Suppressor macrophage treated with lipopolysaccharide for 4 hours (primary cell): ENCODE measurements at regions not wholly inside any gene's neighbourhood (a gene's known extent, or its start where the extent isn't known, plus 50 kb on each side); places are given as distances from the start of the nearest gene placed in this dataset.

Experiments used
- DNase-seq: peaks from one replicate; pipeline ENCODE4 v3.0.0-alpha.2; 2020

DNA sequence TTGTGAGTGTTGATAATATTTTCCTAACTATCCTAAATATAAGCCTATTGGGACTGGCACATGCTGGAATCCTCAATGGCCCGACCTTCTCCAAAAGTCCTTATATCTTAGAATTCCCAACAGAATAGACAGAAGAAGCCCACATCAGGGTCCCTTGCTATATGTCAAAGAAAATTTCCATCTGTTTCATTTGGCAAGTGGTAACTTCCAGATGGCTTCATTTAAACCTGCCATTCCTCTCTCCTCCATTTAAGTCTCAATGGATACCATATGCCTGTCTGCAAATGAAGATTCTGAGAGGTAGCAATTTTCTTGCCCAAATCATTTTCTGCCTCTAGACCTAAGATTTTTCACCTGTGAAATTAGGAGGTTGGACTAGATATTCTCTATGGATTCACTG is 73.1 kb upstream of the KCNA4 start:
- DNase-seq = no peak

DNA sequence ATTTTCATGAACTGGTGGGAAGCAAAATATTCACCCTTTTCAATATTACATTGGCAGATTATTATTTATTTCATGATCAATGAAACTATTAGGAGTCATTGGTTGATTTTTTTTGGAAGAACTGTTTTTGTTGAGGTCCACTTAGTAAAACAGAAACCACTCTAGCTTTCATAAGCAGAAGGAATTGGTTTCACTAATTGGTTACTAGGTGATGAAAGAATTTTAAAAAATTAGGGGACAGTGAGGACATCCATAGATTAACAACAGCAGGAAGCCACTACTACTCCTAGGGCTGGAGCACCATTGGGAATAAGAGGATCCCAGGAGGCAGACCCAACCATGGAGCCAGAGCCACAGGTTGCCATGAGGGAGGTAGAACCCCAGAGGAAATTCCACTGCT is 74.4 kb upstream of the KCNA4 start:
- no peak for DNase-seq

DNA sequence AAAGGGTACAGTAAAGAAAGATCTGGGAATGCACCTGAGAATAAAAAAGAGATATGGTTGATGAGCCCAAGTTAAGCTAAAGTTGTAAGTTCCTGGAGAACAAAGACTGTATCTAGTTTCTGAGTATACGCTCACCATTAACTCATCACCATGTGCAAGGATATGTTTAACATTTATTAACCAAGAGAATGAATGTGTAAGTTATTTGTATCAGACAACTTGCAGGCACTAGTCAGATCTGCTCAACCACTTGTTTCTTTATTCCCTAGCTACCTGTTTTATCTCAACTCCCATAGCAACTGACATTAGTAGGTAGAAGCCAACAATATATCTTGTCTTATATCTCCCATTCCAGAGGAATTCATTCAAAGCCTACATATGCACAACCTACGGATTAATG is 74.9 kb upstream of the KCNA4 start:
- DNase-seq = no peak

DNA sequence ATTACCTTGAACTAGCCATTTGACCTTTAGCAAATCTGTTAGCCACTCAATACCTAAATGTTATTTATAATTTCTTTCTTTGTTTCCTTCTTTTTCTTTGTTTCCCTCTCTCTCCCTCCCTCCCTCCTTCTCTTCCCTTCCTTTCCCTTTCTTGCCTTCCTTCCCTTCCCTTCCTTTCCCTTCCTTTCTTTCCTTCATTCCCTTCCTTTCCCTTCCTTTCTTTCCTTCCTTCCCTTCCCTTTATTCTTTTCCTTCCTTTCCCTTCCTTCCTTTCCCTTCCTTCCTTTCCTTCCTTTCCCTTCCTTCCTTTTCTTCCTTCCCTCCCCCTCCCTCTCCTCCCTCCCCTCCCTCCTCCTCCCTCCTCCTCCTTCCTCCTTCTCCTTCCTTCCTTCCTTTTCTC is 75.7 kb upstream of the KCNA4 start:
- DNase-seq = no peak

DNA sequence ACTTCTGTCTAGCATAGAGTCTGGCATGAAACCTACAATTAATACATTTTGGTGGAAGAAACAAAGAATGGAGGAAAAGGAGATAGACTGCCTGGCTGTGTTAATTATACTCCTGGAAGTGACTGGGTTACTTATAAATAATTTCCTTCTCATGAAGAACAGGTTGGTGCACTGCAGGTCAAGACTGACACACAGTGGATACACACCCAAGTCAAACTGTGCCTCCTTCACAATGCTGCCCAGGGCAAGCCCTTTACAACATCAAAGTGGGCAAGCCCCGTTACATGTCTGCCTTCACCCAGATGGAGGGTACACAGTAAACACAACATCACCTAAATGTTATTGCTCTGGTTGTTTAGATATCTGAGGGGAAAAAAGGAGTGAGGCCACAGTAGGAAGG is 83.7 kb upstream of the KCNA4 start:
- DNase-seq = no peak

DNA sequence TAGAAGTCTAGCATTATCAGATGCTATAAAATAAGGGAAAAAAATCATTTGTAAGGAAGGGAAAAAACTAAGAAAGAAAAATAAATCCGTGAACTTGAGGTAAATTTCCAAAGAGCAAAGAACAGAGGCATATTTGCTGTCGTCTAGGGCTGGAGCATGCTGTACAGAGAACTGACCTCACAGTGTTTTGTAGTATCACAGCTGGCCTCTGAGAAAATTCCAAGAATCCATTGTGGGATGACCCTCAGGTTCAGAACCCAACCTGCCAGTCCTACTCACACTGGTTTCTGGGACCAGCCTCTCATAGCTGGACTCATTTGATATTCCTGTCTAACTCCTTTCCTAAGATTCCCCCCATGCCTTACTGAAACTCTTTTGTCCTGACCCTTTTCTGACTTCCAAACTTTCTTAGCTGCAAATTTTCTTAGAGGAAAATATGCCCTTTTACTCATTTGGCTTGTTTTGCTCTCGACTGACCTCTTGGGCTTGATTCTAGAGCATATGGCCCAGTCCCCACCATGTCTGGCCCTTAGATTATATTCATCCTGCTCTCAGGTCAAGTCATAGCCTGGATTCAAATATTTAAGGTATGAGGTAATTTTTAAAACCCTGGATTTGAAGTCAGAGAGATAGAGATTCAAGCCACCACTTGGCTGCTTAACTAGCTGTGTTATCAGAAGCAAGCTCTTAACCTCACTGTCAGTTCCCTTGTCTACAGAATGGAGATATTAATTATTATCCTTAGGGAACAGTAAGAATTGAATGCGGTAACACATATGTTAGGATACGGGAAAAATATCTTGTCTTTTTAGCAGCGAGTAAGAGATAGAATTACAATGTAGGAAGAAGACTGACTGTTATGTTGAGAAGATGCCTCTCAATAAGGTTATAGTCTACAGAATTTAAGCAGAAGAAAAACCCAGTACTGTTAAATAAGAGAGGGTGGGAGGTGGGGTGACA is 89.7 kb upstream of the KCNA4 start:
- DNase-seq = no peak

DNA sequence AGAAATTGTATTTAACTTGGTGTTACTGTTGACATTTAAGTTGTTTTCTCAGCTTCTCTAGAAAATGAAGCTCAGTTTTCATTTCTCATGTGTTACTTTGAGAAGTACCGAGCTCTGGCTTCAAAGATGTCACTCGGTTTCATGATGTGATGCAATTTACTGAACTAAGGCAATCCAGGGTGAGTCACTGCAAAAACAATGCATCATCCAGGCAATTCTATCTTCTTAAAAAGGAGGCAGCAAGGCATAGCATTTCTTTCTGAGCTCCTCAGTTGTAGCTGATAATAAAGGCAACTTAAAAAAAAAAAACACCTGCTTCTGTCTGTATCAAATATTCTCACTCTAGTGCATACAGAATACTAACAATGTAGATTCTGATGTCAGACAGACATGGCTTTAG is 91.1 kb upstream of the KCNA4 start:
- peak; percentile 1 for DNase-seq

DNA sequence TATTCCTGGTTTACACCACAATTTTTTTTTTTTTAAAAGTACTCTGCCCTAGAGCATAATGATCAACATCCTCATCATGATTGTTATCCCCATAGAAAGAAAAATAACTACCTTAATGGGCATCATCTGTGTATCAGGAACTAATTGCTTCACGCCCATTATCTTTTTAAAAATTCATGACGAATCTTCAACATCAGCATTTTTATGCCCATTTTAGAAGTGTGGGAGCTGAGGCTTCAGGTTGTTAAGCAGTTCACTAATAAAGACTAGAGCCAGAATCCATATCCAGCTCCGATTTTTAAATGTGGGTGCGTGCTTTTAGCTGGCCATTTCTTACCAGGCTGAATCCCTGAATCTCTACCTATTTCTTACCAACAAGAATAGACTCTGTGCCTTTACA is 92.9 kb upstream of the KCNA4 start:
- DNase-seq = no peak

DNA sequence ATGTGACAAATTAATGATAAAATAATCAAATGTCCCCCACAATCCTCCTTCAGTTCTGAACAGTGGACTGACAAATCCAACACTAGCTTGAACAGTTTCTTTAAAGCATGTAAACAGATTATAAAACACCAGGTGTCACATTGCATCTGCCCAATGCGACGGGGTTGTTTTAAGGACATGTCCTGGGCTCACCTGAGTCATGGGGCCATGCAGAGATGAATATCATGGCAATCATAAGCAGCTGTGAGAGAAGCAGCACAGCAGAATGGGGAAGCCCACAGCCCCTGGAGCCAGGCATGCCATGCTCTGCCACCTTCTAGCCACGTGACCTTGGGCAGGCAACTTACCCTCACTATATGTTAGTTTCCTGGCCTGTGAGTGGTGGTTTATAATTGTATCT is 93.9 kb upstream of the KCNA4 start:
- no peak for DNase-seq

DNA sequence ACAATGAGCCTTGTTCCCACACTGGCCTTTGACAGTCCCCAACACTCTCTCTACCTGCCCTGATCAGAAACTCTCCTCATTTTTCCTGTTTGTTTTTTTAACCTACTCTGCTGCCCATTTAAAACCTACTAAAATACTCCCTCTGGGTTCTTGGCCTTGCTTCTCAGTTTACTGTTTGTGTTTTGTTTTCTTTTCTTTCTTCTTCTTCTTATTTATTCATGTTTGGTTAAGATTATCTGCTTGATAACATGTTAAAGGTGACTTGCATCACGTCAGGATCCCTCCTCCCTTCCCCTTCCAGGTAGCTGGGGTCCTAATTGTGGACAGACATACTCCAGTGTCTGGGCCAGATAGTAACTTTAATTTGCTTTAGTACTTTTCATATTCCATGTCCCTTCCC is 95.0 kb upstream of the KCNA4 start:
- DNase-seq = no peak

DNA sequence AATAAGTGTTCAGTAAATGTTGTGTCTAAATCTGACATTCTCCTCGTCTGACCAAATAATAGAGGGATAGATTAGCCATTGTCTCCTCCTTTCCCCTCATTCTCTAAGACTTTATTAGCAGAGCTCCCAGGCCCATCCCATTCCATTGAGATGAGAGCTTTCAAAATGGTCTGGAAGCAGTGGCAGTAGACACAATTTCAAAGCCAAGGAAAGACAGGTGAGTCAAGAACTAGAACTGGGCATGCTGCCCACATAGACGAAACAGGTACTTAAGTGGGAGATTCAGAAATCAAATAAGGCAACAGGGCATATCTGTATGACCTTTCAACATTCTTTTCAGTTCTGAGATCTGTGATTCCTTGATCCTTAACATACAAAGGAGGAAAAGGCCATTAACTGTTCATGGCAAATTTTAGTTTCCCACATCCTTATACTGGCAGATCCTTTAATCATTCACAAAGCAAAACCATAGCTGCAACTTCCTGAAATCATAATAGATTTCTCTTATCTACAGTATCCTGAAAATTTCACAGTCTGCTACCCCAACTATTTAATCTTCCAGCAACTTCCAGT is 96.6 kb upstream of the KCNA4 start:
- DNase-seq = no peak

DNA sequence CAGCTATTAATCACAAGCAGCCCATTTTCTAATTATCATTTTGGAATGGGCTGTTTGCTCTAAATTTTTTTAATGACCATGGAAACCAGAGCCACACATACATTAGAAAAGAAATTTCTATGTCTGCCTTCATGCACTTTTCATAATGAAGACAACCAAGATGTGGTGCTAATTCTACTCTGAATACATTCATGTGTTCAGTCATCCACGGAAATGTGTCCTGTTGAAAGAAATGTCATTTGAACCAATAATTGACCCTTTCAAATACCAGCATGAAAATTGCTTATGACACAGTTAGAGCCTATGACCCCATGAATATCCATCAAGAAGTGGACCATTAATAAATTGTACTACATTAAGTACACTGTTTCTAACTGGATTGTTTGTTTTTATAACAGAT is 99.7 kb upstream of the KCNA4 start:
- DNase-seq = no peak

DNA sequence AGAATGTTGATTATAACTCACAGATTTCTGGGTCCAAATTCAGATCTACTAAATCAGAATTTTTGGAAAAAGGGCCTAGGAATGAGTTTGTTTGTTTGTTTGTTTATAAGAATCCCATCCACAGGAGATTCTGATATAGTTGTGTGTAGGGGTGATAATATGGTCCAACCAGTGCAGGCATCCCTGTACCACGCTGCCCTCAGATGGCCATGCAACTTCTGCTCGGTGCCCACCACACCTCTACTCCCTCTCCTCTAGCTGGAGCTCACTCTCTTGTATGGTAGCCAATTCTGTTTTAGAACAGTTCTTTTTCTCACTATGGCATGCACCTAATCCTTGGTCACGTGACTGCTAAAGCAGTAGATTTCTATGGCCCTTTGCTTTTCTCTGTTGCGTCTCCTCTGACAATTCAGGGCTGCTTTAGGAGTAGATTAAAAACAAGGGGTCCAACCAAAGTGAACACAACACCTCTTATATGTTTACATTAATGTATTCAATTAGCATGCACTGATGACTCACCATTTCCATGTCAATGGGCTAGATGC is 103.3 kb upstream of the KCNA4 start:
- no peak for DNase-seq

DNA sequence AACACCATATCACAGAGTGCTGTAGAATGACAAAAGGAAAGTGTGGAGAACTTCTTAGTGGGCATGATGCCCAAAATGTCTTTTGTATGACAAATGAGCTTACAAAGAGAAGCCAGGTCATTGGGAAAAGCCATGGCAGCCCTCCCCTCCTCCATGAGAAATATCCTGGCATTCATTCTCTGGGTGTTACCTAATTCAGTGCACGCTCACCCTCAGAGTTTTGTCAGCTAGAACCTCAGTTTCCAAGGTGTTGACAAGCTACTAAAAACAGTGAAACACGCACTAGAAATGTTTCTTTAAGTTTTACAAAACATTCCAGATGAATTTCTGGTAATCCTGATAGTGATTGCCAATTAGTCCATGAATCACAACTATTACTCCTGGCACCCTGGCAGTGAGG is 105.4 kb upstream of the FSHB start:
- no peak for DNase-seq

DNA sequence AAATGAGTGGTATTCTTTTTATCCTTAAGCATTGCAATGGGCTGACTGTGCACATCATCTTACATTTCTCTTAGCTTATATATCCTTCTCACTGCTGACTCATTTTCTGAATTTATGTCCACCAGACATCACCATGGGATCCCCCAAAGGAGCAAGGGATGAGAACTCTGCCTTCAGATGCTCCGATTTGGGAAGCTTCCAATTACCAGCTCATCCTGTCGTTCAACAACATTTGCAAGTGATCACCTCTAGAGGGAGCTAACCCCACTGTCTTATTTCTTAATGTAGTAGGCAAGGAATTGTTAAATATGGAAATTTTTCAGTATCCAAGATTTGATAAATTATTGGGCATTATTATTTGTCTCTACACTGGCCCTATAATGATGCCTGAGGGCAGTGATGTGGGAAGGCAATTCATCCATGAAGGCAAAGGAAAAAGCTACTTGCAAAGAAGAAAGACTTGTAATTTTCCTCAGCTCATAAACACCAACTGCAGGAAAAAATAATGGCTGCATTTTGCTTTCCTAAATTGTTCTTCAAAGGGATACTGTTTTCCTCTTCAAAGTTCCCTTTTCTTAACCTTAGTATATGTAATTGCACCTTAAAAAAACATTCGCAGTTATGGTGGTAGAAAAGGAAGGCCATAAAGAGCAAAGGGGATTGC is 102.4 kb upstream of the FSHB start:
- DNase-seq = peak; percentile 28

DNA sequence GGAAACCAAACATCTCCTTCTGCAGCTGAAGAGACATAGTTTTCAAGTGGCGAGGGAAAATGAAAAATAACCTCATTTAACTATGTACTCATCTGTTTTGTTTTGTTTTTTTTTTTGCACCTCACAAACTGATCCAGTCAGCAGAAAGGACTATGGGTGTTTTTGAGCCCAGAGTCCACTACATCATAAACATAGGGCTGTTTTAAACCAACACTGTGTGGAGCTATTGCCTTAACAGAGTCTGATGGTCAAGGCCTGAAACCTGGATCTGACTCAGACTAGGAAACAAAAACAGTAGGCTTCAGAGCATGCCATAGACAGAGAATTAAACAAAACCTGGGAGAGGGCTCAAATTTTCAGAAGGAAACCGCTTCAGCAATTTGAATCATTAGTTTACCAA is 99.3 kb upstream of the FSHB start:
- no peak for DNase-seq

DNA sequence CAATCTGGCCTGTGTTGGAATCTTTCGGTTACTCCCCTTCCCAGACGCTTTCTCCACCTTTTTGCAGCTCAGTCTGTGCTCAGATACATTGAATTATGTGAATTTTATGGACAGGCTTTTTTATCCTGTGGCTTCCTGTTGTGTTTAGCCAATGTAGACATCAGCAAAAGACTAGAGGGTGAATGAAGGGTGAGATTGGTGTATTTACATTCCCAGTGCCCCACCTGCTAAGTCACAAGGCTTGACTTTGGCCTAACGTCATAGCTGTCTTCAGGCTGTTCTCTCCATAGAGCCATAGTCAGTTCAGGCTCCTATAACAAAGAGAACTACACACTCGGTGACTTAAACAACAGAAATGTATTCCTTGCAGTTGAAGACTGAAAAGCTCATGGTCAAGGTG is 97.5 kb upstream of the FSHB start:
- no peak for DNase-seq

DNA sequence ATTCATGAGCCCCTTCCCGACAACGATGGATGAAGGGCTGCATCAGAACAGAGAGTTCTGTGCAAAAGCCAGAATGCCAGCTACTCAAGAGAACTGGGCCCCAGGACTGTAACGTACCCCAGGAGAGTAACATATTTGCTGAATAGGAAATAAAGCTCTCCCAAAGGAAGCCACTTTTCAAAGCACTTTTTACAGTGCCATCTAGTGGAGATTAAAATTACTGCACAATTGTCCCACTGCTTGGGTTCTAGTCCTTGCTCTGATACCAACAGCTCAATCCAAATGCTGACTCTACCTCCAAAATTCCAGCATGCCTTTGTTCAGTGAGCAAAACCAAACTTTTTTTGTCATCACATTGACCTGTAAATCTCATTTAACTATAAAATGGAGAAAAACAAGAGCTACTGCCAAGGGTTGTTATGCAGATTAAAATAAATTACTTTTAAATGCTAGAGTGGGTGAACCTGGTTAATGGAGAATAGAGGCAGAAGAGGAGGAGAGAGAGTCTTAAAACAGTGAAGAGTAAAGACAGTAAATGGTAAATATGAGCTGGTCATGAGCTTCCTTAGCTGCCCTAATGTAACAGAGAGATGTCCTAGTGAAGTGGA is 87.6 kb upstream of the FSHB start:
- peak; percentile 55 for DNase-seq

DNA sequence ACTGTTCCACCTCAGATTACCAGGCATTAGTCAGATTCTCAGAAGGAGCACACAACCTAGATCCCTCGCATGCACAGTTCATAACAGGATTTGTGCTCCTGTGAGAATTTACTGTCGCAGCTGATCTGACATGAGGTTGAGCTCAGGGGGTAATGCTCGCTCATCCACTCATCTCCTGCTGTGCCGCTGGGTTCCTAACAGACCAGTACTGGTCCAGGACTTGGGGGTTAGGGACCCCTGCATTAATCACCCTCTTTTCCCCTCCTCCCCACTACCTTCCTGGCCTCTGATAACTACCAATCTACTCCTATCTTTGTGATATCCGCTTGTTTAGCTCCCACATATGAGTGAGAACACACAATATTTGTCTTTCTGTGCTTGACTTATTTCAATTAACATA is 83.5 kb upstream of the FSHB start:
- no peak for DNase-seq

DNA sequence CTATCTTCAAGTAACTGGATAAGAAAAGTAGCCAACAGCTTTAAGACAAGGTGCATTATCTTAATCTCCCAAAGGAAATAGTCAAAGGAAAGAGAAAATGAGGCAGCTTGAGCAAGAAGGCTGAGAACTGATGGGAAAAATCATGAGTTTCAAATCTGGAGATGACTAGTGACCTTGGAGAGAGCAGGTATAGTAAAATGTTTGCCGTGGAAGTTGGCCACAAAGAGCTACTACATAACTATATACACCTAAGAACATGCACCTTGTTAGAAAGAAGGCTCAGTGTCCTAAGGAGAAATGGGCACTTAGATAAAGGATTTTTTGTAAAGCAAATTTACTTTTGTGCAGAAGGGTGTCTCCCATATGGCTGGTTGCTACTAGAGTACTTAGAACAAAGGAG is 80.8 kb upstream of the FSHB start:
- DNase-seq = no peak

DNA sequence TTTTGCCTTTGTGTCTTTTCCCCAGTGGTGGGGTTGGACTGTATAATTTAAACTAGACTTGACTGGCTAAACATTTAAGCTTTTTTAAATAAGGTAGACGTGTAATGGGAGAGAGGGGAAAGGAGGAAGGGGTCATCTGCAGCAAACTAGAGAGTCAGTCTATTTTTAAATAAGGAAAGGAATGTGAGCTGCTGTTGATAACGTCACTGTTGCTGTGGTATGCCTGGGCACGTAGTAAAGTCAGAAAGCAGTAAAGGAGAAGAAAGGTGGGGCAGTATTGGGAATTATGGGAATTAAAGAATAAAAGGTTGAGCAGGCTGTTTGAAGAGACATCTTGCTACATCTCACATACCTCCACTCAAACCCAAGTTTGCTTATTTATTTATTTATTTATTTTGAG is 80.4 kb upstream of the FSHB start:
- DNase-seq = no peak

DNA sequence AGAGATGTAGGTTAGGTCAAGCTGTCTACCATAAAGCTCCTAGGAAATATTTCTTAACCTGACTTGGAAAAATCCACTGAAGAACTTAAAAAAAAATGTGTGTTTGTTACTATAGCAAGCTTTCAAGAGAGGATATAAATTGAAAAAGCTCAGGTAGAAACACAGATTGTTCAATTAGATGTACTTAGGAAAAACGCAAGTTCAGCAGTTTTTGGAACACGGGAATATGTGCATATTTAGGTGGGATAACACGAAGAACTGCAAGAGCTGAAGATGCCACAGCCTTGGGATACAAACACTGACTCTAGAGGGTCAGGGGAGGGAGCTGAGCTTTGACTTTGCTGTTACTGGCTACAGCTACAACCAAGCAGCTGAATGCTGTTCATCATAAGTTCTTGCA is 77.8 kb upstream of the FSHB start:
- DNase-seq = no peak

DNA sequence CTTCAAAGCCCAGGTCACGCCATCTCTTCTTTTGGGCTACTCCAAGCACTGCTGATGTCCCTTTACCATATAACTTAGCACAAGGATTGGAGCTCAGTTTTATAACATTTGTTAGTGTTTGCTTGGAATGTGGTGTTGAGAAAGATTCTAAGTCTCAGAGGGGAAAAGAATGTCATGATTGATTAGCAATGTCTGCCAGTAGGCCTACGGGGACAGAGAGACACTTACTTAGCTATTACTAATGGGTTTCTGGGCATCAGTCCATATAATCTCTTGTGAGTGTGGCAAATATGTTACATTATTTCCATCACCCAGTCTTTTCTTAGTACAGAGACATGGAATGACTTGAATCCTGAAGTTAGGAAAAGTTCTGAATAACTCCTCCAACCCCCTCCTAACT is 75.4 kb upstream of the FSHB start:
- DNase-seq = no peak

DNA sequence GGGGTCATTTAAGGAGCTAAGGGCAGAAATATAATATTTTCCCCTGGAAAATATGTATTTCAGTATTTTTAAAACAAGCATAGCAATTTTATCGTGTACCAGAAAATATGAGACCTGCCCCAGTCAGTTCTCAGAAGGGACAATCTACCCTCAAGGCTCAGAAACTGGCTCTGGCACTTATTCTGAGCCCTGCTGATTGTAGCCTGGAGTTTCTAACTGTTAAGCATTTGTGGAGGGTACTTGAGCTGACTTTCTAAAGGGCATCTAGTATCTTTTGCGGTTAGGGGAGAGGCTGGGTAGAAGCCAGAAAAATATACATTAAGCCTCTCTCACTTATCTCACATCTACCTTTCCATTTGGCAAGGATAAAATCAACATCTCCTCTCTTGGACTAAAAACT is 71.3 kb upstream of the FSHB start:
- DNase-seq = no peak
